Esophagus squamous epithelium (tissue), 4 donors: ENCODE measurements at regions not wholly inside any gene's neighbourhood (a gene's known extent, or its start where the extent isn't known, plus 50 kb on each side); places are given as distances from the start of the nearest gene placed in this dataset.

ENCODE experiments used
- POLR2A ChIP-seq, 4 donors: fragments of 450-650 bp; IDR thresholded peaks; one replicate each; pipeline ENCODE4 v1.6.1; 2017; ENCODE audit warnings: antibody characterized with exemption in 4 of 4, mild to moderate bottlenecking in 4 of 4, moderate library complexity in 3 of 4
- TF ChIP-seq, protein P1 (sequence below), 6 experiments: fragments of 450-650 bp in 4 of 6; fragments of 200-600 bp in 2 of 6; sonication (generic) in 2 of 6; IDR thresholded peaks; one replicate each; pipeline ENCODE4 v1.5.1; 2016 to 2019; ENCODE audit warnings: antibody characterized with exemption in 6 of 6, mild to moderate bottlenecking in 4 of 6, moderate library complexity in 4 of 6

DNA sequence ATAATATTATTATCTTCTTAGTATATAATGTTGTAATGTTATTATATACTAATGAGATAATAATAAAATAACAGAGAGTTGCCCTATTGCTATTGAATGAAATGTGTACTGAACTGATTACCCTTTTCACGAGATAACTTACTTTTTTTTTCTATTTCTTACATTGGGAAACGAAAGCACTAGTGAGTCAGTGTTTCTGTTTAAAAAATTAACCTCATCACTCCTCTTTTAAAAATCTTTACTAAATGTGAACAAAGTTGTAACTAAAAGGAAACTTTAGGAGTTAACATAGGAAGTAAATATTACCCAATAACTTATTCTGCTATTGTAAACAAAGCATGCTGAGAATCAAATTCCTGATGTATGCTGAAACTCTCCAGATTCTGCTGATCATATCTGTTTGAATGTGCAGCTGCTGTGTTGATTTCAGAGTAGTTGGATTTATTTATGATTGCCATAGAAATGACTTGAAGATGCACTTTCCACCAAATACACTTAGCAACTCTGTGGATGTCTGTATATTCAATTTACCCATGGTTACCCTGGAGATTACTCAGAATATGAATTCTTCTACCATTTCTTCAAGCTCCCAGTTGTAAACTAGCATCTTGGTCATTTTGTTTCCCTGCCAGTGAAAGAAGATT is 523.4 kb downstream of the TENT5A start:
- TF ChIP-seq, protein P1, sequence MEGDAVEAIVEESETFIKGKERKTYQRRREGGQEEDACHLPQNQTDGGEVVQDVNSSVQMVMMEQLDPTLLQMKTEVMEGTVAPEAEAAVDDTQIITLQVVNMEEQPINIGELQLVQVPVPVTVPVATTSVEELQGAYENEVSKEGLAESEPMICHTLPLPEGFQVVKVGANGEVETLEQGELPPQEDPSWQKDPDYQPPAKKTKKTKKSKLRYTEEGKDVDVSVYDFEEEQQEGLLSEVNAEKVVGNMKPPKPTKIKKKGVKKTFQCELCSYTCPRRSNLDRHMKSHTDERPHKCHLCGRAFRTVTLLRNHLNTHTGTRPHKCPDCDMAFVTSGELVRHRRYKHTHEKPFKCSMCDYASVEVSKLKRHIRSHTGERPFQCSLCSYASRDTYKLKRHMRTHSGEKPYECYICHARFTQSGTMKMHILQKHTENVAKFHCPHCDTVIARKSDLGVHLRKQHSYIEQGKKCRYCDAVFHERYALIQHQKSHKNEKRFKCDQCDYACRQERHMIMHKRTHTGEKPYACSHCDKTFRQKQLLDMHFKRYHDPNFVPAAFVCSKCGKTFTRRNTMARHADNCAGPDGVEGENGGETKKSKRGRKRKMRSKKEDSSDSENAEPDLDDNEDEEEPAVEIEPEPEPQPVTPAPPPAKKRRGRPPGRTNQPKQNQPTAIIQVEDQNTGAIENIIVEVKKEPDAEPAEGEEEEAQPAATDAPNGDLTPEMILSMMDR (IDR thresholded peaks at IDR 0.05): no peak
- TF ChIP-seq POLR2A (IDR thresholded peaks at IDR 0.05): no peak
